Colonic mucosa (tissue), 4 donors: ENCODE measurements at regions not wholly inside any gene's neighbourhood (a gene's known extent, or its start where the extent isn't known, plus 50 kb on each side); places are given as distances from the start of the nearest gene placed in this dataset.
"Not testable (repeated sequence)": the region's sequence is repeated elsewhere in the genome, so short reads cannot be mapped to it uniquely, and the experiment has no call there.

Experiments
- DNase-seq: peaks from one replicate; pipeline ENCODE4 v3.0.0-alpha.2; 2020
- H3K27ac ChIP-seq: fragments of 200-600 bp; one replicate; pipeline ENCODE4 v1.8.0; 2021
- H3K27me3 ChIP-seq: fragments of 200-600 bp; one replicate; pipeline ENCODE4 v1.8.0; 2021
- H3K36me3 ChIP-seq: fragments of 200-600 bp; one replicate; pipeline ENCODE4 v1.8.0; 2021
- H3K4me1 ChIP-seq: fragments of 200-600 bp; one replicate; pipeline ENCODE4 v1.8.0; 2021; ENCODE audit warnings: mild to moderate bottlenecking
- H3K4me3 ChIP-seq: fragments of 200-600 bp; one replicate; pipeline ENCODE4 v1.8.0; 2021
- H3K9ac ChIP-seq, 2 donors: one replicate each; pipeline ENCODE4 v1.7.0; 2013; ENCODE audit warnings: control low read depth in 2 of 2, low read depth in 2 of 2, low read length in 2 of 2
- H3K9me3 ChIP-seq: fragments of 200-600 bp; one replicate; pipeline ENCODE4 v1.8.0; 2021
- CTCF ChIP-seq: fragments of 200-600 bp; IDR thresholded peaks from one replicate; pipeline ENCODE4 v1.8.0; 2022; ENCODE audit warnings: antibody characterized with exemption, mild to moderate bottlenecking
- intact Hi-C: fragments of 100-400 bp; cut with DNase I; formaldehyde crosslinking; loops from one replicate; pipeline ENCODE4 v1.14.1; 2022
- donor health status: healthy.
- donor health status: DM: no; HTN: no; CAD: no.
- donor health status: DM: no; HTN: no; CAD: no.

- H3K9ac ChIP-seq: no peak overlapping the region
- TF ChIP-seq CTCF: no peak
- no peak for DNase-seq
- H3K4me3 ChIP-seq: no peak overlapping the region
- intact Hi-C loops: no loop called here
- no peaks in the 10 kb centered on the region for H3K27me3 ChIP-seq
- no peaks in the 10 kb centered on the region for H3K36me3 ChIP-seq
- H3K4me1 ChIP-seq: no peaks in the 10 kb centered on the region
- H3K27ac ChIP-seq: no peak overlapping the region
- no peaks in the 10 kb centered on the region for H3K9me3 ChIP-seq
Observed at GRCh38 chr17:22267019-22267418, 574.7 kb downstream of the KCNJ18 start.

- H3K4me3 ChIP-seq: no peak overlapping the region
- no peak overlapping the region for H3K9ac ChIP-seq
- intact Hi-C loops: no loop called here
- H3K27ac ChIP-seq: no peak overlapping the region
- H3K27me3 ChIP-seq: no peaks in the 10 kb centered on the region
- no peak for TF ChIP-seq CTCF
- no peaks in the 10 kb centered on the region for H3K4me1 ChIP-seq
- DNase-seq: no peak
- H3K9me3 ChIP-seq: no peaks in the 10 kb centered on the region
- no peaks in the 10 kb centered on the region for H3K36me3 ChIP-seq
Observed at GRCh38 chr17:22268214-22268911, 576.0 kb downstream of the KCNJ18 start.

- intact Hi-C loops: no loop called here
- Histone ChIP-seq H3K27ac (no peak overlapping the region), H3K9me3 (no peaks in the 10 kb centered on the region), H3K4me1 (no peaks in the 10 kb centered on the region), H3K36me3 (no peaks in the 10 kb centered on the region), H3K4me3 (no peak overlapping the region), H3K9ac (no peak overlapping the region), H3K27me3 (no peaks in the 10 kb centered on the region)
- no peak for TF ChIP-seq CTCF
- DNase-seq: no peak
Observed at GRCh38 chr17:22268912-22269220, 576.5 kb downstream of the KCNJ18 start.

DNA sequence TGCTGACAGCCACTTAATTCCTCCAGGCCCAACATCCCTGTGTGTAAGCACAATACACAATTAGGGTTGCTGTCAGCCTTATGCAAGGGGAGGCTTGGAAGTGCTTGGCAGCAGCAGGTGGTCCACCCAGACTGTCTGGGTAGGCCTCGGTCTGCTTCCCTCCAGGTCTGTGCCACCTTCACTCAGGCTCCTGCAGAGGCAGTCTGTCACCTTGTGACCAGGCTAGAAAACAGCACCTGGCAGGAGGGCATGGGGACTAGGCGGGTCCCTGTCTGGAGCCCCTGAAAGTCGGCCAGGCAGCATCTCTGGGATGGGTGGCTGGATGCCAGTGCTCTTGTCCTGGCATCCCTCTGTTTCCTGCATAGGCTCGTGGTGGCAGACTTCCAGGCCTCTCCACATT is 578.1 kb downstream of the KCNJ18 start:
- H3K4me1 ChIP-seq: no peaks in the 10 kb centered on the region
- H3K27ac ChIP-seq: no peak overlapping the region
- DNase-seq: no peak
- no peak overlapping the region for H3K4me3 ChIP-seq
- H3K9ac ChIP-seq: no peak overlapping the region
- no peaks in the 10 kb centered on the region for H3K9me3 ChIP-seq
- H3K27me3 ChIP-seq: no peaks in the 10 kb centered on the region
- TF ChIP-seq CTCF: no peak
- intact Hi-C loops: no loop called here
- H3K36me3 ChIP-seq: no peaks in the 10 kb centered on the region

- H3K27ac ChIP-seq, H3K27me3 ChIP-seq, H3K36me3 ChIP-seq, H3K4me3 ChIP-seq, DNase-seq, H3K9ac ChIP-seq, intact Hi-C loops, H3K9me3 ChIP-seq, H3K4me1 ChIP-seq: not testable (repeated sequence)
Observed at GRCh38 chr17:22270809-22271208, 578.5 kb downstream of the KCNJ18 start.

- Histone ChIP-seq H3K4me1 (no peaks in the 10 kb centered on the region), H3K4me3 (no peak overlapping the region), H3K9ac (no peak overlapping the region), H3K27me3 (no peaks in the 10 kb centered on the region), H3K9me3 (no peaks in the 10 kb centered on the region), H3K27ac (no peak overlapping the region), H3K36me3 (no peaks in the 10 kb centered on the region)
- DNase-seq: no peak
- intact Hi-C loops: no loop called here
- TF ChIP-seq CTCF: no peak
Observed at GRCh38 chr17:22272363-22273146, 580.2 kb downstream of the KCNJ18 start.
